ENCODE measurements at regions not wholly inside any gene's neighbourhood (a gene's known extent, or its start where the extent isn't known, plus 50 kb on each side); places are given as distances from the start of the nearest gene placed in this dataset.

- Histone ChIP-seq H3K27me3 (no peaks in the 10 kb centered on the region), H3K4me1 (no peaks in the 10 kb centered on the region), H3K4me3 (replicated peaks in 1 of 3) (no peak overlapping the region), H3K36me3 (no peaks in the 10 kb centered on the region), H3K27ac (no peak overlapping the region), H3K9me3 (no peaks in the 10 kb centered on the region)
- no peak for TF ChIP-seq CTCF (IDR thresholded peaks at IDR 0.05)
- TF ChIP-seq POLR2A (IDR thresholded peaks at IDR 0.05), result no peak
- intact Hi-C loops (cut with DNase I), result no loop called here
- 30 to 67% methylated on average over 2 of the region's 2 CpGs for WGBS, 2 donors
- no peak for DNase-seq
These were observed 113.4 kb upstream of the ATXN3L start for GRCh38 chrX:13433298-13433605.

GRCh38 chrX:13432414-13433297, 112.8 kb upstream of the ATXN3L start:
- intact Hi-C loops (cut with DNase I), result no loop called here
- H3K27me3 ChIP-seq, result no peaks in the 10 kb centered on the region
- DNase-seq, result peak; percentile 29 to 42
- peak overlapping the region in 2 of 3 donors; percentile 2 to 40 for H3K27ac ChIP-seq
- 48 to 50% methylated on average over 4 of the region's 4 CpGs for WGBS, 2 donors
- TF ChIP-seq POLR2A (IDR thresholded peaks at IDR 0.05), result no peak
- TF ChIP-seq CTCF (IDR thresholded peaks at IDR 0.05), result no peak
- H3K36me3 ChIP-seq, result no peaks in the 10 kb centered on the region
- H3K9me3 ChIP-seq, result no peaks in the 10 kb centered on the region
- no peaks in the 10 kb centered on the region for H3K4me1 ChIP-seq
- H3K4me3 ChIP-seq (replicated peaks in 1 of 3), result no peak overlapping the region

- intact Hi-C loops (cut with DNase I), result no loop called here
These were observed 110.4 kb upstream of the ATXN3L start for GRCh38 chrX:13430136-13430827.

GRCh38 chrX:13428053-13428786, 108.4 kb upstream of the ATXN3L start:
- 44 to 59% methylated on average over 3 to 5 of the region's 5 CpGs for WGBS, 2 donors
- TF ChIP-seq CTCF (IDR thresholded peaks at IDR 0.05) (no peak), POLR2A (IDR thresholded peaks at IDR 0.05) (no peak)
- H3K4me1 ChIP-seq, result no peaks in the 10 kb centered on the region
- no peak overlapping the region for H3K27ac ChIP-seq
- H3K36me3 ChIP-seq, result no peaks in the 10 kb centered on the region
- intact Hi-C loops (cut with DNase I), result no loop called here
- DNase-seq, result no peak
- H3K4me3 ChIP-seq (replicated peaks in 1 of 3), result no peak overlapping the region
- H3K9me3 ChIP-seq, result no peaks in the 10 kb centered on the region
- no peaks in the 10 kb centered on the region for H3K27me3 ChIP-seq

More at GRCh38 chrX:13430136-13430827, 110.4 kb upstream of the ATXN3L start:
- no peaks in the 10 kb centered on the region for H3K4me1 ChIP-seq
- H3K36me3 ChIP-seq, result no peaks in the 10 kb centered on the region
- WGBS, 2 donors, result 93 to 96% methylated on average over 4 to 6 of the region's 6 CpGs
- DNase-seq, result no peak
- no peaks in the 10 kb centered on the region for H3K9me3 ChIP-seq
- no peak overlapping the region for H3K27ac ChIP-seq
- no peak for TF ChIP-seq CTCF (IDR thresholded peaks at IDR 0.05)
- TF ChIP-seq POLR2A (IDR thresholded peaks at IDR 0.05), result no peak
- H3K27me3 ChIP-seq, result no peaks in the 10 kb centered on the region
- no peak overlapping the region for H3K4me3 ChIP-seq (replicated peaks in 1 of 3)
